ENCODE measurements at regions not wholly inside any gene's neighbourhood (a gene's known extent, or its start where the extent isn't known, plus 50 kb on each side); places are given as distances from the start of the nearest gene placed in this dataset.

- Histone ChIP-seq H3K9me1 (ENCODE audit: control insufficient read depth, extremely low read depth, insufficient read depth, low read length) (no peaks in the 10 kb centered on the region), H3K27me3 (ENCODE audit: control insufficient read depth, extremely low read depth, insufficient read depth, low read length) (no peaks in the 10 kb centered on the region), H3K79me2 (ENCODE audit: control insufficient read depth, insufficient read depth, low read length) (no peaks in the 10 kb centered on the region), H3K9me3 (ENCODE audit: control insufficient read depth, low read depth, low read length) (no peaks in the 10 kb centered on the region), H3K36me3 (ENCODE audit: control insufficient read depth in 2 of 2, extremely low read depth in 1 of 2, insufficient read depth in 2 of 2, low read length in 2 of 2) (no peaks in the 10 kb centered on the region), H3K4me2 (ENCODE audit: control insufficient read depth, extremely low read depth, insufficient read depth, low read depth, low read length) (no peak overlapping the region), H3K4me1 (ENCODE audit: control insufficient read depth, extremely low read depth, insufficient read depth, low read length) (peaks cover 4% of the 10 kb centered on the region), H3K27ac (ENCODE audit: control insufficient read depth, insufficient read depth, low read length) (no peak overlapping the region), H3K9ac (ENCODE audit: control insufficient read depth, extremely low read depth, insufficient read depth, low read length) (no peak overlapping the region), H2AFZ (ENCODE audit: control insufficient read depth, low read length) (no peak overlapping the region), H4K20me1 (ENCODE audit: control insufficient read depth, extremely low read depth, insufficient read depth, low read length) (no peaks in the 10 kb centered on the region), H3K4me3 (ENCODE audit: control insufficient read depth in 2 of 3, extremely low read depth in 1 of 3, insufficient read depth in 2 of 3, low read depth in 1 of 3, low read length in 3 of 3) (no peak overlapping the region)
- dilution Hi-C loops (cut with MboI; ENCODE audit: extremely low pct_ligation_motif_present, low sequenced_read_pairs) = no loop called here
- DNase-seq (ENCODE audit: low read depth, low spot score) (no peak), FAIRE-seq (no peak)
- no peak for TF ChIP-seq EZH2 (IDR thresholded peaks at IDR 0.05; ENCODE audit: low read length)
- TF ChIP-seq, protein P1, sequence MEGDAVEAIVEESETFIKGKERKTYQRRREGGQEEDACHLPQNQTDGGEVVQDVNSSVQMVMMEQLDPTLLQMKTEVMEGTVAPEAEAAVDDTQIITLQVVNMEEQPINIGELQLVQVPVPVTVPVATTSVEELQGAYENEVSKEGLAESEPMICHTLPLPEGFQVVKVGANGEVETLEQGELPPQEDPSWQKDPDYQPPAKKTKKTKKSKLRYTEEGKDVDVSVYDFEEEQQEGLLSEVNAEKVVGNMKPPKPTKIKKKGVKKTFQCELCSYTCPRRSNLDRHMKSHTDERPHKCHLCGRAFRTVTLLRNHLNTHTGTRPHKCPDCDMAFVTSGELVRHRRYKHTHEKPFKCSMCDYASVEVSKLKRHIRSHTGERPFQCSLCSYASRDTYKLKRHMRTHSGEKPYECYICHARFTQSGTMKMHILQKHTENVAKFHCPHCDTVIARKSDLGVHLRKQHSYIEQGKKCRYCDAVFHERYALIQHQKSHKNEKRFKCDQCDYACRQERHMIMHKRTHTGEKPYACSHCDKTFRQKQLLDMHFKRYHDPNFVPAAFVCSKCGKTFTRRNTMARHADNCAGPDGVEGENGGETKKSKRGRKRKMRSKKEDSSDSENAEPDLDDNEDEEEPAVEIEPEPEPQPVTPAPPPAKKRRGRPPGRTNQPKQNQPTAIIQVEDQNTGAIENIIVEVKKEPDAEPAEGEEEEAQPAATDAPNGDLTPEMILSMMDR (optimal IDR thresholded peaks at IDR 0.05 in 1 of 3, IDR thresholded peaks at IDR 0.05 in 1 of 3, conservative IDR thresholded peaks at IDR 0.05 in 1 of 3; ENCODE audit: extremely low read depth in 1 of 3, insufficient read depth in 2 of 3, low read length in 3 of 3) = no peak
Observed at GRCh38 chr9:89788434-89788833, 183.6 kb downstream of the GADD45G start.

GRCh38 chr9:89789922-89790510 is 185.2 kb downstream of the GADD45G start:
- Histone ChIP-seq H3K36me3 (ENCODE audit: control insufficient read depth in 2 of 2, extremely low read depth in 1 of 2, insufficient read depth in 2 of 2, low read length in 2 of 2) (no peaks in the 10 kb centered on the region), H3K9me1 (ENCODE audit: control insufficient read depth, extremely low read depth, insufficient read depth, low read length) (no peaks in the 10 kb centered on the region), H3K4me1 (ENCODE audit: control insufficient read depth, extremely low read depth, insufficient read depth, low read length) (peaks cover 4% of the 10 kb centered on the region), H3K79me2 (ENCODE audit: control insufficient read depth, insufficient read depth, low read length) (no peaks in the 10 kb centered on the region), H3K9ac (ENCODE audit: control insufficient read depth, extremely low read depth, insufficient read depth, low read length) (no peak overlapping the region), H3K9me3 (ENCODE audit: control insufficient read depth, low read depth, low read length) (no peaks in the 10 kb centered on the region), H3K27me3 (ENCODE audit: control insufficient read depth, extremely low read depth, insufficient read depth, low read length) (no peaks in the 10 kb centered on the region), H3K4me3 (ENCODE audit: control insufficient read depth in 2 of 3, extremely low read depth in 1 of 3, insufficient read depth in 2 of 3, low read depth in 1 of 3, low read length in 3 of 3) (no peak overlapping the region), H3K4me2 (ENCODE audit: control insufficient read depth, extremely low read depth, insufficient read depth, low read depth, low read length) (no peak overlapping the region), H4K20me1 (ENCODE audit: control insufficient read depth, extremely low read depth, insufficient read depth, low read length) (no peaks in the 10 kb centered on the region), H2AFZ (ENCODE audit: control insufficient read depth, low read length) (no peak overlapping the region), H3K27ac (ENCODE audit: control insufficient read depth, insufficient read depth, low read length) (no peak overlapping the region)
- TF ChIP-seq, protein P1 (optimal IDR thresholded peaks at IDR 0.05 in 1 of 3, IDR thresholded peaks at IDR 0.05 in 1 of 3, conservative IDR thresholded peaks at IDR 0.05 in 1 of 3; ENCODE audit: extremely low read depth in 1 of 3, insufficient read depth in 2 of 3, low read length in 3 of 3) = no peak
- TF ChIP-seq EZH2 (IDR thresholded peaks at IDR 0.05; ENCODE audit: low read length) = no peak
- DNase-seq (ENCODE audit: low read depth, low spot score) = no peak
- dilution Hi-C loops (cut with MboI; ENCODE audit: extremely low pct_ligation_motif_present, low sequenced_read_pairs) = no loop called here
- FAIRE-seq = no peak

Data from keratinocyte (primary cell).